GM13977 (cell line): ENCODE measurements at regions not wholly inside any gene's neighbourhood (a gene's known extent, or its start where the extent isn't known, plus 50 kb on each side); places are given as distances from the start of the nearest gene placed in this dataset.

Experiments used
- DNase-seq: peaks from one replicate; pipeline ENCODE4 v3.0.0; 2012; ENCODE audit warnings: low spot score
- CTCF ChIP-seq: IDR thresholded peaks from 2 replicates; pipeline ENCODE4 v1.5.1; 2012; ENCODE audit warnings: mild to moderate bottlenecking, control low read depth; ENCODE audit not compliant: insufficient read depth; ENCODE audit errors: extremely low read depth, missing control alignments
- in situ Hi-C: fragments of 300-500 bp; cut with MboI; formaldehyde crosslinking; loops from one replicate; pipeline ENCODE4 v1.12.0; 2022; ENCODE audit warnings: low sequenced_read_pairs, low pct_unique_long_range_greater_than_20kb, mixed read lengths, inconsistent platforms; ENCODE audit not compliant: unreplicated experiment

- in situ Hi-C loops, result no loop called here
- no peak for TF ChIP-seq CTCF
- no peak for DNase-seq
Observed at GRCh38 chr2:217327953-217328621, 468.2 kb upstream of the TNP1 start.

- TF ChIP-seq CTCF, result no peak
- in situ Hi-C loops, result no loop called here
- no peak for DNase-seq
Observed at GRCh38 chr2:217326238-217327022, 466.6 kb upstream of the TNP1 start.

GRCh38 chr2:217325816-217326215 lies 466.0 kb upstream of the TNP1 start:
- TF ChIP-seq CTCF, result no peak
- no peak for DNase-seq
- in situ Hi-C loops, result no loop called here

- DNase-seq, result no peak
- TF ChIP-seq CTCF, result no peak
- in situ Hi-C loops, result no loop called here
Observed at GRCh38 chr2:217325251-217325650, 465.4 kb upstream of the TNP1 start.

- in situ Hi-C loops, result no loop called here
- peak; percentile 32 for DNase-seq
- TF ChIP-seq CTCF, result no peak
Observed at GRCh38 chr2:217316743-217317142, 456.9 kb upstream of the TNP1 start.

- DNase-seq, result no peak
- no peak for TF ChIP-seq CTCF
- in situ Hi-C loops, result no loop called here
Observed at GRCh38 chr2:217314021-217314460, 454.2 kb upstream of the TNP1 start.
